Peyer's patch (tissue), 4 donors: ENCODE measurements at regions not wholly inside any gene's neighbourhood (a gene's known extent, or its start where the extent isn't known, plus 50 kb on each side); places are given as distances from the start of the nearest gene placed in this dataset.
"Not testable (repeated sequence)": the region's sequence is repeated elsewhere in the genome, so short reads cannot be mapped to it uniquely, and the experiment has no call there.

Experiments
- CTCF ChIP-seq, 6 experiments: fragments of 450-650 bp in 4 of 6; fragments of 200-600 bp in 2 of 6; sonication (generic) in 1 of 6; IDR thresholded peaks; one replicate each; pipeline ENCODE4 v1.5.1; 2017 to 2019; ENCODE audit warnings: antibody characterized with exemption in 6 of 6, mild to moderate bottlenecking in 3 of 6, moderate library complexity in 1 of 6
- POLR2A ChIP-seq, 2 donors: fragments of 450-650 bp; IDR thresholded peaks; one replicate each; pipeline ENCODE4 v1.5.1; 2017; ENCODE audit warnings: antibody characterized with exemption in 2 of 2, mild to moderate bottlenecking in 2 of 2, moderate library complexity in 2 of 2

- not testable (repeated sequence) for TF ChIP-seq CTCF, POLR2A (IDR thresholded peaks at IDR 0.05)
Measured at GRCh38 chr12:8389296-8389695, 66.5 kb upstream of the CLEC6A start.
